LNCaP clone FGC (cell line): ENCODE measurements at regions not wholly inside any gene's neighbourhood (a gene's known extent, or its start where the extent isn't known, plus 50 kb on each side); places are given as distances from the start of the nearest gene placed in this dataset.

Source experiments
- DNase-seq: peaks from one replicate; pipeline ENCODE4 v3.0.0-alpha.2; 2011; ENCODE audit warnings: low read depth
- H3K4me3 ChIP-seq: 2 replicates; pipeline ENCODE4 v1.5.1; 2011; ENCODE audit warnings: mild to moderate bottlenecking, low read depth, low read length, control low read depth
- CTCF ChIP-seq: IDR thresholded peaks from 2 replicates; pipeline ENCODE4 v1.5.1; 2012; ENCODE audit warnings: mild to moderate bottlenecking; ENCODE audit not compliant: control insufficient read depth, insufficient read depth; ENCODE audit errors: extremely low read depth

- TF ChIP-seq CTCF: no peak
- no peak overlapping the region for H3K4me3 ChIP-seq
- no peak for DNase-seq
These were observed 156.4 kb upstream of the BOD1L1 start for GRCh38 chr4:13783800-13784411.

GRCh38 chr4:13793020-13793710, 165.6 kb upstream of the BOD1L1 start:
- no peak overlapping the region for H3K4me3 ChIP-seq
- DNase-seq: no peak
- no peak for TF ChIP-seq CTCF

GRCh38 chr4:13794819-13795565, 167.5 kb upstream of the BOD1L1 start:
- no peak for DNase-seq
- no peak for TF ChIP-seq CTCF
- H3K4me3 ChIP-seq: no peak overlapping the region

GRCh38 chr4:13797061-13797460, 169.5 kb upstream of the BOD1L1 start:
- TF ChIP-seq CTCF: no peak
- DNase-seq: no peak
- H3K4me3 ChIP-seq: no peak overlapping the region

- no peak overlapping the region for H3K4me3 ChIP-seq
- no peak for DNase-seq
- TF ChIP-seq CTCF: no peak
These were observed 187.7 kb upstream of the BOD1L1 start for GRCh38 chr4:13815231-13815630.

- H3K4me3 ChIP-seq: no peak overlapping the region
- TF ChIP-seq CTCF: no peak
- DNase-seq: no peak
These were observed 188.9 kb upstream of the BOD1L1 start for GRCh38 chr4:13816472-13816871.
